Keratinocyte (primary cell): ENCODE measurements at regions not wholly inside any gene's neighbourhood (a gene's known extent, or its start where the extent isn't known, plus 50 kb on each side); places are given as distances from the start of the nearest gene placed in this dataset.

ENCODE experiments used
- DNase-seq: peaks from one replicate; pipeline ENCODE4 v3.0.0-alpha.2; 2011; ENCODE audit warnings: low read depth, missing footprints, low spot score
- FAIRE-seq: peaks from 2 replicates; lab custom pipeline; 2011; peaks lifted over from hg19 to GRCh38; lab: Jason Lieb, UNC
- H2AFZ ChIP-seq: 2 replicates; pipeline ENCODE4 v1.6.0; 2012; ENCODE audit warnings: low read length, control low read depth, inconsistent platforms; ENCODE audit not compliant: control insufficient read depth
- H3K27ac ChIP-seq: 2 replicates; pipeline ENCODE4 v1.5.1; 2011; ENCODE audit warnings: low read length; ENCODE audit not compliant: control insufficient read depth, insufficient read depth
- H3K27me3 ChIP-seq: 3 replicates; pipeline ENCODE4 v1.6.0; 2011; ENCODE audit warnings: low read length; ENCODE audit not compliant: control insufficient read depth, insufficient read depth; ENCODE audit errors: extremely low read depth
- H3K36me3 ChIP-seq, 2 experiments: 2 replicates in 1 of 2; 3 replicates in 1 of 2; pipeline ENCODE4 v1.5.1; 2011; ENCODE audit warnings: low read length in 2 of 2, mild to moderate bottlenecking in 1 of 2; ENCODE audit not compliant: control insufficient read depth in 2 of 2, insufficient read depth in 2 of 2; ENCODE audit errors: extremely low read depth in 1 of 2
- H3K4me1 ChIP-seq: 3 replicates; pipeline ENCODE4 v1.5.1; 2011; ENCODE audit warnings: low read length; ENCODE audit not compliant: control insufficient read depth, insufficient read depth; ENCODE audit errors: extremely low read depth
- H3K4me2 ChIP-seq: 3 replicates; pipeline ENCODE4 v1.6.0; 2011; ENCODE audit warnings: low read depth, low read length; ENCODE audit not compliant: control insufficient read depth, insufficient read depth; ENCODE audit errors: extremely low read depth
- H3K4me3 ChIP-seq, 3 experiments: fragments of 200-600 bp in 1 of 3; sonication (generic) in 1 of 3; 2 replicates in 2 of 3; 3 replicates in 1 of 3; pipeline ENCODE4 v1.5.1; 2011 to 2016; ENCODE audit warnings: low read length in 3 of 3, mild to moderate bottlenecking in 3 of 3, control low read depth in 2 of 3, inconsistent platforms in 1 of 3, low read depth in 1 of 3, mixed read lengths in 1 of 3, mixed run types in 1 of 3, moderate library complexity in 1 of 3; ENCODE audit not compliant: control insufficient read depth in 2 of 3, insufficient read depth in 2 of 3; ENCODE audit errors: extremely low read depth in 1 of 3
- H3K79me2 ChIP-seq: 2 replicates; pipeline ENCODE4 v1.6.0; 2012; ENCODE audit warnings: low read length; ENCODE audit not compliant: control insufficient read depth, insufficient read depth
- H3K9ac ChIP-seq: 3 replicates; pipeline ENCODE4 v1.6.0; 2011; ENCODE audit warnings: low read length; ENCODE audit not compliant: control insufficient read depth, insufficient read depth; ENCODE audit errors: extremely low read depth
- H3K9me1 ChIP-seq: 3 replicates; pipeline ENCODE4 v1.6.0; 2011; ENCODE audit warnings: low read length; ENCODE audit not compliant: control insufficient read depth, insufficient read depth; ENCODE audit errors: extremely low read depth
- H3K9me3 ChIP-seq: 2 replicates; pipeline ENCODE4 v1.5.1; 2012; ENCODE audit warnings: low read depth, low read length; ENCODE audit not compliant: control insufficient read depth
- H4K20me1 ChIP-seq: 3 replicates; pipeline ENCODE4 v1.6.0; 2011; ENCODE audit warnings: low read length; ENCODE audit not compliant: control insufficient read depth, insufficient read depth; ENCODE audit errors: extremely low read depth
- EZH2 ChIP-seq: IDR thresholded peaks from one replicate; pipeline ENCODE4 v1.6.1; 2012; ENCODE audit warnings: inconsistent platforms, mild to moderate bottlenecking, low read length, moderate library complexity
- dilution Hi-C: fragments of 300-500 bp; cut with MboI; formaldehyde crosslinking; loops from one replicate; pipeline ENCODE4 v1.7.0; 2020; ENCODE audit warnings: low sequenced_read_pairs; ENCODE audit not compliant: extremely low pct_ligation_motif_present
- TF ChIP-seq, protein P1 (sequence below), 3 experiments: IDR thresholded peaks in 1 of 3; conservative IDR thresholded peaks in 1 of 3; optimal IDR thresholded peaks in 1 of 3; 2 replicates in 2 of 3; 3 replicates in 1 of 3; pipeline versions ENCODE3 to v1.5.1; 2011; ENCODE audit warnings: low read length in 3 of 3, mild to moderate bottlenecking in 3 of 3, moderate library complexity in 2 of 3, control low read depth in 1 of 3, inconsistent platforms in 1 of 3; ENCODE audit not compliant: insufficient read depth in 2 of 3; ENCODE audit errors: extremely low read depth in 1 of 3

- DNase-seq (no peak), FAIRE-seq (no peak)
- no peaks in the 10 kb centered on the region for H3K27me3 ChIP-seq
These were observed 134.0 kb downstream of the FAM76B start for GRCh38 chr11:95655536-95655935.

GRCh38 chr11:95653680-95654079 lies 135.9 kb downstream of the FAM76B start:
- no peak for FAIRE-seq
- no peak overlapping the region for H2AFZ ChIP-seq
- no peak for DNase-seq
- H3K27me3 ChIP-seq = no peaks in the 10 kb centered on the region
- no peak overlapping the region for H3K9ac ChIP-seq
- no peaks in the 10 kb centered on the region for H3K9me1 ChIP-seq
- no peak overlapping the region for H3K4me3 ChIP-seq
- H3K9me3 ChIP-seq = no peaks in the 10 kb centered on the region
- H3K4me2 ChIP-seq = no peak overlapping the region
- no peaks in the 10 kb centered on the region for H4K20me1 ChIP-seq
- no peaks in the 10 kb centered on the region for H3K36me3 ChIP-seq
- no peaks in the 10 kb centered on the region for H3K4me1 ChIP-seq
- no peaks in the 10 kb centered on the region for H3K79me2 ChIP-seq
- TF ChIP-seq, protein P1, sequence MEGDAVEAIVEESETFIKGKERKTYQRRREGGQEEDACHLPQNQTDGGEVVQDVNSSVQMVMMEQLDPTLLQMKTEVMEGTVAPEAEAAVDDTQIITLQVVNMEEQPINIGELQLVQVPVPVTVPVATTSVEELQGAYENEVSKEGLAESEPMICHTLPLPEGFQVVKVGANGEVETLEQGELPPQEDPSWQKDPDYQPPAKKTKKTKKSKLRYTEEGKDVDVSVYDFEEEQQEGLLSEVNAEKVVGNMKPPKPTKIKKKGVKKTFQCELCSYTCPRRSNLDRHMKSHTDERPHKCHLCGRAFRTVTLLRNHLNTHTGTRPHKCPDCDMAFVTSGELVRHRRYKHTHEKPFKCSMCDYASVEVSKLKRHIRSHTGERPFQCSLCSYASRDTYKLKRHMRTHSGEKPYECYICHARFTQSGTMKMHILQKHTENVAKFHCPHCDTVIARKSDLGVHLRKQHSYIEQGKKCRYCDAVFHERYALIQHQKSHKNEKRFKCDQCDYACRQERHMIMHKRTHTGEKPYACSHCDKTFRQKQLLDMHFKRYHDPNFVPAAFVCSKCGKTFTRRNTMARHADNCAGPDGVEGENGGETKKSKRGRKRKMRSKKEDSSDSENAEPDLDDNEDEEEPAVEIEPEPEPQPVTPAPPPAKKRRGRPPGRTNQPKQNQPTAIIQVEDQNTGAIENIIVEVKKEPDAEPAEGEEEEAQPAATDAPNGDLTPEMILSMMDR (optimal IDR thresholded peaks at IDR 0.05 in 1 of 3, IDR thresholded peaks at IDR 0.05 in 1 of 3, conservative IDR thresholded peaks at IDR 0.05 in 1 of 3; ENCODE audit: extremely low read depth in 1 of 3, insufficient read depth in 2 of 3, low read length in 3 of 3) = no peak
- no peak for TF ChIP-seq EZH2
- dilution Hi-C loops = no loop called here
- H3K27ac ChIP-seq = no peak overlapping the region

More at GRCh38 chr11:95655536-95655935, 134.0 kb downstream of the FAM76B start:
- H3K4me2 ChIP-seq = no peak overlapping the region
- H3K9ac ChIP-seq = no peak overlapping the region
- no peaks in the 10 kb centered on the region for H3K36me3 ChIP-seq
- dilution Hi-C loops = no loop called here
- H2AFZ ChIP-seq = no peak overlapping the region
- TF ChIP-seq, protein P1 (optimal IDR thresholded peaks at IDR 0.05 in 1 of 3, IDR thresholded peaks at IDR 0.05 in 1 of 3, conservative IDR thresholded peaks at IDR 0.05 in 1 of 3; ENCODE audit: extremely low read depth in 1 of 3, insufficient read depth in 2 of 3, low read length in 3 of 3) = no peak
- no peak for TF ChIP-seq EZH2
- H3K4me1 ChIP-seq = no peaks in the 10 kb centered on the region
- no peaks in the 10 kb centered on the region for H3K9me1 ChIP-seq
- no peaks in the 10 kb centered on the region for H3K79me2 ChIP-seq
- H3K4me3 ChIP-seq = no peak overlapping the region
- no peaks in the 10 kb centered on the region for H4K20me1 ChIP-seq
- H3K27ac ChIP-seq = no peak overlapping the region
- no peaks in the 10 kb centered on the region for H3K9me3 ChIP-seq
